Fibroblast of mammary gland (primary cell): ENCODE measurements at regions not wholly inside any gene's neighbourhood (a gene's known extent, or its start where the extent isn't known, plus 50 kb on each side); places are given as distances from the start of the nearest gene placed in this dataset.
A peak's percentile ranks its signal among the peaks of the same experiment; 100 is the strongest.

Experiments
- DNase-seq: peaks from one replicate; pipeline ENCODE4 v3.0.0-alpha.2; 2010; ENCODE audit warnings: low read depth
- H3K4me3 ChIP-seq: 2 replicates; pipeline ENCODE4 v1.5.1; 2011; ENCODE audit warnings: low read depth, mild to moderate bottlenecking, low read length, moderate library complexity; ENCODE audit not compliant: control insufficient read depth
- CTCF ChIP-seq: conservative IDR thresholded peaks from 2 replicates; pipeline ENCODE4 v1.5.1; 2011; ENCODE audit warnings: low read depth, low read length, inconsistent platforms; ENCODE audit not compliant: control insufficient read depth, insufficient read depth

- no peak for DNase-seq
- TF ChIP-seq CTCF: no peak
- no peak overlapping the region for H3K4me3 ChIP-seq
Observed at GRCh38 chr10:78620985-78621799, 447.6 kb upstream of the ZMIZ1 start.

- no peak overlapping the region for H3K4me3 ChIP-seq
- DNase-seq: peak; percentile 70
Observed at GRCh38 chr10:78623578-78624215, 445.1 kb upstream of the ZMIZ1 start.

GRCh38 chr10:78624791-78625190 is 444.0 kb upstream of the ZMIZ1 start:
- H3K4me3 ChIP-seq: no peak overlapping the region
- no peak for TF ChIP-seq CTCF
- DNase-seq: no peak

More at GRCh38 chr10:78623578-78624215, 445.1 kb upstream of the ZMIZ1 start:
- TF ChIP-seq CTCF: no peak

GRCh38 chr10:78626471-78626870 is 442.3 kb upstream of the ZMIZ1 start:
- no peak for DNase-seq
- no peak overlapping the region for H3K4me3 ChIP-seq
- TF ChIP-seq CTCF: no peak

- DNase-seq: no peak
- H3K4me3 ChIP-seq: no peak overlapping the region
- no peak for TF ChIP-seq CTCF
Observed at GRCh38 chr10:78627254-78627795, 441.4 kb upstream of the ZMIZ1 start.

- no peak for TF ChIP-seq CTCF
- no peak overlapping the region for H3K4me3 ChIP-seq
- DNase-seq: no peak
Observed at GRCh38 chr10:78628976-78629375, 439.8 kb upstream of the ZMIZ1 start.
